Suprapubic skin (tissue), 4 donors: ENCODE measurements at regions not wholly inside any gene's neighbourhood (a gene's known extent, or its start where the extent isn't known, plus 50 kb on each side); places are given as distances from the start of the nearest gene placed in this dataset.

Source experiments
- DNase-seq, 2 donors: peaks; one replicate each; pipeline ENCODE4 v3.0.0-alpha.2; 2019; ENCODE audit warnings: low spot score in 2 of 2
- H3K27ac ChIP-seq: fragments of 200-600 bp; sonication (generic); one replicate; pipeline ENCODE4 v1.5.1; 2019
- H3K27me3 ChIP-seq: fragments of 200-600 bp; sonication (generic); one replicate; pipeline ENCODE4 v1.5.1; 2019
- H3K36me3 ChIP-seq: fragments of 200-600 bp; sonication (generic); one replicate; pipeline ENCODE4 v1.5.1; 2019
- H3K4me1 ChIP-seq: fragments of 200-600 bp; sonication (generic); one replicate; pipeline ENCODE4 v1.5.1; 2019
- H3K4me3 ChIP-seq: fragments of 200-600 bp; sonication (generic); one replicate; pipeline ENCODE4 v1.5.1; 2019; ENCODE audit warnings: mild to moderate bottlenecking
- H3K9me3 ChIP-seq: fragments of 200-600 bp; sonication (generic); one replicate; pipeline ENCODE4 v1.5.1; 2019
- CTCF ChIP-seq, 2 donors: fragments of 200-600 bp in 1 of 2; fragments of 450-650 bp in 1 of 2; sonication (generic) in 1 of 2; IDR thresholded peaks; one replicate each; pipeline ENCODE4 v1.5.1; 2016 to 2019; ENCODE audit warnings: antibody characterized with exemption in 2 of 2, mild to moderate bottlenecking in 1 of 2, moderate library complexity in 1 of 2
- EP300 ChIP-seq: sonication (generic); formaldehyde crosslinking; IDR thresholded peaks from one replicate; pipeline ENCODE4 v1.6.1; 2017; ENCODE audit warnings: antibody characterized with exemption
- POLR2A ChIP-seq, 2 donors: fragments of 450-650 bp; IDR thresholded peaks; one replicate each; pipeline ENCODE4 v1.6.1; 2017; ENCODE audit warnings: antibody characterized with exemption in 2 of 2, mild to moderate bottlenecking in 2 of 2, moderate library complexity in 2 of 2
- POLR2AphosphoS5 ChIP-seq, 3 donors: sonication (generic); formaldehyde crosslinking; IDR thresholded peaks; one replicate each; pipeline ENCODE4 v1.6.1; 2017; ENCODE audit warnings: antibody characterized with exemption in 3 of 3
- WGBS: methylation state at CpG from one replicate; pipeline ENCODE4 v1.1.5; 2018; 5-methylcytosine and 5-hydroxymethylcytosine counted together

- TF ChIP-seq POLR2AphosphoS5 (IDR thresholded peaks at IDR 0.05) (peak in 2 of 3 donors; percentile 11 to 78), EP300 (no peak)
- no peaks in the 10 kb centered on the region for H3K27me3 ChIP-seq
- peak overlapping the region; percentile 93 for H3K27ac ChIP-seq
- peak in 1 of 2 donors; percentile 80 for DNase-seq
- no CpG with 5 or more reads among the region's 3 CpGs for WGBS
- H3K9me3 ChIP-seq, result no peaks in the 10 kb centered on the region
- peaks cover 61% of the 10 kb centered on the region for H3K4me1 ChIP-seq
- H3K4me3 ChIP-seq, result no peak overlapping the region
- H3K36me3 ChIP-seq, result no peaks in the 10 kb centered on the region
Measured at GRCh38 chr9:108603141-108603540, 252.6 kb downstream of the ACTL7B start.

- TF ChIP-seq POLR2A (IDR thresholded peaks at IDR 0.05) (no peak), CTCF (IDR thresholded peaks at IDR 0.05) (no peak), EP300 (no peak), POLR2AphosphoS5 (IDR thresholded peaks at IDR 0.05) (no peak)
Measured at GRCh38 chr9:108600896-108601295, 254.9 kb downstream of the ACTL7B start.

GRCh38 chr9:108599571-108599970, 256.2 kb downstream of the ACTL7B start:
- WGBS, result 57% methylated on average over 1 of the region's 1 CpG
- H3K4me3 ChIP-seq, result no peak overlapping the region

More at GRCh38 chr9:108600896-108601295, 254.9 kb downstream of the ACTL7B start:
- H3K27ac ChIP-seq, result no peak overlapping the region
- H3K4me3 ChIP-seq, result no peak overlapping the region
- H3K36me3 ChIP-seq, result no peaks in the 10 kb centered on the region
- WGBS, result 94% methylated on average over 4 of the region's 4 CpGs
- H3K27me3 ChIP-seq, result no peaks in the 10 kb centered on the region
- no peaks in the 10 kb centered on the region for H3K9me3 ChIP-seq
- no peak for DNase-seq
- peaks cover 45% of the 10 kb centered on the region for H3K4me1 ChIP-seq

GRCh38 chr9:108591121-108591520, 264.7 kb downstream of the ACTL7B start:
- TF ChIP-seq POLR2AphosphoS5 (IDR thresholded peaks at IDR 0.05), result no peak
- TF ChIP-seq POLR2A (IDR thresholded peaks at IDR 0.05), result no peak
- TF ChIP-seq EP300, result no peak
- TF ChIP-seq CTCF (IDR thresholded peaks at IDR 0.05), result no peak
- Histone ChIP-seq H3K4me1 (peaks cover 32% of the 10 kb centered on the region), H3K36me3 (no peaks in the 10 kb centered on the region), H3K9me3 (no peaks in the 10 kb centered on the region), H3K27me3 (no peaks in the 10 kb centered on the region), H3K4me3 (no peak overlapping the region), H3K27ac (peak overlapping the region; percentile 38)
- DNase-seq, result no peak
- 100% methylated on average over 1 of the region's 1 CpG for WGBS

More at GRCh38 chr9:108599571-108599970, 256.2 kb downstream of the ACTL7B start:
- H3K4me1 ChIP-seq, result peaks cover 32% of the 10 kb centered on the region
- H3K27ac ChIP-seq, result no peak overlapping the region
- H3K27me3 ChIP-seq, result no peaks in the 10 kb centered on the region
- TF ChIP-seq POLR2AphosphoS5 (IDR thresholded peaks at IDR 0.05) (no peak), EP300 (no peak), POLR2A (IDR thresholded peaks at IDR 0.05) (no peak), CTCF (IDR thresholded peaks at IDR 0.05) (no peak)
- H3K36me3 ChIP-seq, result no peaks in the 10 kb centered on the region
- no peak for DNase-seq
- no peaks in the 10 kb centered on the region for H3K9me3 ChIP-seq

GRCh38 chr9:108588246-108588645, 267.5 kb downstream of the ACTL7B start:
- Histone ChIP-seq H3K9me3 (no peaks in the 10 kb centered on the region), H3K4me1 (peaks cover 37% of the 10 kb centered on the region), H3K4me3 (no peak overlapping the region), H3K36me3 (no peaks in the 10 kb centered on the region), H3K27me3 (no peaks in the 10 kb centered on the region), H3K27ac (peak overlapping the region; percentile 33)
- DNase-seq, result no peak
- 41% methylated on average over 3 of the region's 3 CpGs for WGBS
- TF ChIP-seq CTCF (IDR thresholded peaks at IDR 0.05) (no peak), POLR2A (IDR thresholded peaks at IDR 0.05) (no peak), EP300 (no peak), POLR2AphosphoS5 (IDR thresholded peaks at IDR 0.05) (no peak)
